ENCODE measurements at regions not wholly inside any gene's neighbourhood (a gene's known extent, or its start where the extent isn't known, plus 50 kb on each side); places are given as distances from the start of the nearest gene placed in this dataset.

DNA sequence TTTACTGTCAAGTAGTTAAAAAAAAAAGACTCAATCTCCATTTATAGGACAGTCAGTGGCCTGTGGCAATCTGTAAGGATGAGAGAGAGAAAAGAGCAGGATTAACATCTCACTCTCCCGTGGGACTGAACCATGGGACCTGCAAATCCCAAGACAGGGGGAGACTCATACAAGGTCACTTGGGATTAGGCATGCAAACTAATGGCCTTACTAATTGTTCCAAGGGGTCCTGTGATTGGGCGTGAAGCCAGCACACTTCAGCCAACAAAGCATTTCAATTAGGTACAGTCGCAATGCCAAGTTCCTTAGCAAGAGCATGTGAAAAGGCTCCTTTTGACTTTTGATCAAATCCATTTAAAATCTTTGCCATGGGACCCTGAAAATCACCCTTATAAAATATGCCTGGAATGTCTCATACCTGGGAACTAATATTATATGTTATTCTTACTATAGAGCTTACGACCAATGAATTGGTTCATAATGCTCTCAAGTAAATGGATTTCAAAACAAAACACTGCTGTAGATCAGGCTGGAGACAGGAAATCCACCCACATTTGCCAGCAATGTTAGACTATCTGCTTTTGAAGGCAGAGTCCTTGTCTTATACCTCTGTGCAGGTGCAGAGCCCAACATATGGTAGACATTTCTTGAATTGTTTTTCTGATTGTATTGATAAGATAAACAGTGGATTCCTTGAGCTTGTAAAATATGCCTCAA is 412.5 kb downstream of the GJA1 start:
- TF ChIP-seq, protein P1, sequence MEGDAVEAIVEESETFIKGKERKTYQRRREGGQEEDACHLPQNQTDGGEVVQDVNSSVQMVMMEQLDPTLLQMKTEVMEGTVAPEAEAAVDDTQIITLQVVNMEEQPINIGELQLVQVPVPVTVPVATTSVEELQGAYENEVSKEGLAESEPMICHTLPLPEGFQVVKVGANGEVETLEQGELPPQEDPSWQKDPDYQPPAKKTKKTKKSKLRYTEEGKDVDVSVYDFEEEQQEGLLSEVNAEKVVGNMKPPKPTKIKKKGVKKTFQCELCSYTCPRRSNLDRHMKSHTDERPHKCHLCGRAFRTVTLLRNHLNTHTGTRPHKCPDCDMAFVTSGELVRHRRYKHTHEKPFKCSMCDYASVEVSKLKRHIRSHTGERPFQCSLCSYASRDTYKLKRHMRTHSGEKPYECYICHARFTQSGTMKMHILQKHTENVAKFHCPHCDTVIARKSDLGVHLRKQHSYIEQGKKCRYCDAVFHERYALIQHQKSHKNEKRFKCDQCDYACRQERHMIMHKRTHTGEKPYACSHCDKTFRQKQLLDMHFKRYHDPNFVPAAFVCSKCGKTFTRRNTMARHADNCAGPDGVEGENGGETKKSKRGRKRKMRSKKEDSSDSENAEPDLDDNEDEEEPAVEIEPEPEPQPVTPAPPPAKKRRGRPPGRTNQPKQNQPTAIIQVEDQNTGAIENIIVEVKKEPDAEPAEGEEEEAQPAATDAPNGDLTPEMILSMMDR (IDR thresholded peaks at IDR 0.05) = no peak
- no peak for TF ChIP-seq POLR2A (IDR thresholded peaks at IDR 0.05)

Data from thyroid gland (tissue), 4 donors.